22Rv1 (cell line): ENCODE measurements at regions not wholly inside any gene's neighbourhood (a gene's known extent, or its start where the extent isn't known, plus 50 kb on each side); places are given as distances from the start of the nearest gene placed in this dataset.

ENCODE experiments used
- H3K27ac ChIP-seq: fragments of 450-650 bp; 2 replicates; pipeline ENCODE4 v1.5.1; 2017
- ZFX ChIP-seq: fragments of 450-650 bp; IDR thresholded peaks from 2 replicates; pipeline ENCODE4 v1.6.1; 2017; ENCODE audit warnings: antibody characterized with exemption, borderline replicate concordance
- TF ChIP-seq, protein P1 (sequence below): fragments of 450-650 bp; IDR thresholded peaks from 2 replicates; pipeline ENCODE4 v1.5.1; 2017; ENCODE audit warnings: mild to moderate bottlenecking

DNA sequence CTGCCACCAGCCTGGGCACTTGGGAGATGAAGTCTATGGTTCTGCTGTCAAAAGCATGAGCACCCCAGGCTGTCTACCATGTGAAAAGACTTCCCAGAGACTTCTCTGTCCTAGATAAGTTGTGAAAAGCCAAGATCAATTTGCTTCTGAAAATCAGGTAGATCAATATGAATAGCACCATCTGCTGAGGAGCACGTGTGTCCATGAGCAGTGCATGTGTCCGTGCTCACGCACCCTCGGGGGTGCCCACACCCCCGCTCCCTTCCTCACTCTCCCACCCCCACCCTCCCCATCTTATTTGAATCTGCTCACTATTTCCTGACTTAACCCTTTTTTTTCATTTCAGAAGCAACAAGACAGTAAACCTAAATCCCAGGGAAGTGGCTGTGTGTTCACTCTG lies 238.3 kb upstream of the SDK2 start:
- H3K27ac ChIP-seq = no peak overlapping the region
- no peak for TF ChIP-seq ZFX
- TF ChIP-seq, protein P1, sequence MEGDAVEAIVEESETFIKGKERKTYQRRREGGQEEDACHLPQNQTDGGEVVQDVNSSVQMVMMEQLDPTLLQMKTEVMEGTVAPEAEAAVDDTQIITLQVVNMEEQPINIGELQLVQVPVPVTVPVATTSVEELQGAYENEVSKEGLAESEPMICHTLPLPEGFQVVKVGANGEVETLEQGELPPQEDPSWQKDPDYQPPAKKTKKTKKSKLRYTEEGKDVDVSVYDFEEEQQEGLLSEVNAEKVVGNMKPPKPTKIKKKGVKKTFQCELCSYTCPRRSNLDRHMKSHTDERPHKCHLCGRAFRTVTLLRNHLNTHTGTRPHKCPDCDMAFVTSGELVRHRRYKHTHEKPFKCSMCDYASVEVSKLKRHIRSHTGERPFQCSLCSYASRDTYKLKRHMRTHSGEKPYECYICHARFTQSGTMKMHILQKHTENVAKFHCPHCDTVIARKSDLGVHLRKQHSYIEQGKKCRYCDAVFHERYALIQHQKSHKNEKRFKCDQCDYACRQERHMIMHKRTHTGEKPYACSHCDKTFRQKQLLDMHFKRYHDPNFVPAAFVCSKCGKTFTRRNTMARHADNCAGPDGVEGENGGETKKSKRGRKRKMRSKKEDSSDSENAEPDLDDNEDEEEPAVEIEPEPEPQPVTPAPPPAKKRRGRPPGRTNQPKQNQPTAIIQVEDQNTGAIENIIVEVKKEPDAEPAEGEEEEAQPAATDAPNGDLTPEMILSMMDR = no peak

DNA sequence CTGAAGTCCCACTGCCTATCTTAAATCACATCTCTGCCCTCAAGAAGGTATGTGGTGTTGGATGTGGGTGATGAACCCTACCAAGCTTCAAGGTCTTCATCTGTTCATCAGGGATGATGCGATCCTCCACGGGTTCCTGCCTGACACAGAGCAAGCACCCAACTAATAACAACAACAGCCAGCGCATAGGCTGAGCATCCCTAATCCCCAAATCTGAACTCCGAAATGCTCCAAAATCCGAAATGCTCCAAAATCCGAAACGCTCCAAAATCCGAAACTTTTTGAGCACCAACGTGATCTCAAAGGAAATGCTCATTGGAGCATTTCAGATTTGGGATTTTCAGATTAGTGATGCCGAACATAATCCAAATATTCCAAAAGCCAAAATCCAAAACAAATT lies 238.9 kb upstream of the SDK2 start:
- H3K27ac ChIP-seq = no peak overlapping the region
- TF ChIP-seq, protein P1 = no peak

DNA sequence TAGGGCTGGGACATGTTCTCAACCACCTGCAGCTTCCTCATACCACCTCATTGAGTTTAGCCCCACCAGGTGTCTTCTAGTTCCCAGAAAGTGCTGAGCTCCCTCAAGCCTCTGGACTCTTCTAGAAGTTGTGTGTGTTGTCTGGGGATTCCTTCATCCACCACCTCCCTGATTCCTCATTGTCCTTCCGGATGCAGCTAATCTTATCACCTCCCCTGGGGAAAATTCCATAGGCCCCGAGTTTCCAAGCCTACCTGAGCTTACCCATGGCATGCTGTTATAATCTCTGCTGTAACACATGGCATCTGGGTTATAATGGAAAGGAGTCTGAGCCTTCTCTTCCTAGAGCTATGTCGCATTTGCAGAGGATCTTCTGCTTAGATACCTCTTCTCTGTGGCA lies 243.5 kb upstream of the SDK2 start:
- TF ChIP-seq, protein P1 = no peak
- no peak for TF ChIP-seq ZFX

DNA sequence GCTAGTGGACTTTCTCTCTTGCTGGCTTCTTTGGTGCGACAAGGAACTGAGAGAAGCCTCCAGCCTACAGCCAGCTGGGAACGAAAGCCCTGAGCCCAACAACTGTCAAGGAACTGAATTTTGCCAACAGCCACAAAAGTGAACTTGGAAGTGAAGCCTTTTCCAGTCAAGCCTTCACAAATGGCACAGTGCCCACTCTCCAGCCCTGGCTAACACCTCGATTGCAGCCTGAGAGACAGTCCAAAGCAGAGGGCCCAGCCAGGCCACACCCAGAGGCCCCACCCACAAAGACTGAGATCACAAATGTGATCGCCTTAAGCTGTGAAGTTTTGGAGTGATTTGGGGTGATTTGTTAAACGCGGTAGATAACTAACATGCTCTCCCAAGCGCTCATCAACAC lies 244.6 kb upstream of the SDK2 start:
- H3K27ac ChIP-seq = no peak overlapping the region
- no peak for TF ChIP-seq ZFX
- TF ChIP-seq, protein P1 = no peak

More for the DNA sequence above, 243.5 kb upstream of the SDK2 start:
- no peak overlapping the region for H3K27ac ChIP-seq

DNA sequence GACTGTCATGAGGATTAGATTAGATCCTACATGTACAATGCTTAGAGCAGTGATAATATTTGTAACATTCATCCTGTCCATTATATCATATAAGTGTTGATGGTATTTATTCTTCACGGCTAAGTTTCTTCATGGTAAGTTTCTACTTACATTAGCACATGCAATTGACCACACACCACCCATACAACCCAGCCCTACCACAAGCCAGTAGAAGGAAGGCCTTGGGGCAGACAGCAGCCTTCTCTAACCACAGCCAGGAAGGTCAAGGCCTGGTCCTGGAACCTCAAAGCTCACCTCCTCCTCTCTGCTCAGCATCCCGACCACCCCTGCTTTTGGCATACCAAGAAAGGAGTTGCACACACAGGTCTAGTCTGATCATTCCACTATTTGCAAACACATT lies 245.2 kb upstream of the SDK2 start:
- no peak overlapping the region for H3K27ac ChIP-seq
- TF ChIP-seq ZFX = no peak
- TF ChIP-seq, protein P1 = no peak

DNA sequence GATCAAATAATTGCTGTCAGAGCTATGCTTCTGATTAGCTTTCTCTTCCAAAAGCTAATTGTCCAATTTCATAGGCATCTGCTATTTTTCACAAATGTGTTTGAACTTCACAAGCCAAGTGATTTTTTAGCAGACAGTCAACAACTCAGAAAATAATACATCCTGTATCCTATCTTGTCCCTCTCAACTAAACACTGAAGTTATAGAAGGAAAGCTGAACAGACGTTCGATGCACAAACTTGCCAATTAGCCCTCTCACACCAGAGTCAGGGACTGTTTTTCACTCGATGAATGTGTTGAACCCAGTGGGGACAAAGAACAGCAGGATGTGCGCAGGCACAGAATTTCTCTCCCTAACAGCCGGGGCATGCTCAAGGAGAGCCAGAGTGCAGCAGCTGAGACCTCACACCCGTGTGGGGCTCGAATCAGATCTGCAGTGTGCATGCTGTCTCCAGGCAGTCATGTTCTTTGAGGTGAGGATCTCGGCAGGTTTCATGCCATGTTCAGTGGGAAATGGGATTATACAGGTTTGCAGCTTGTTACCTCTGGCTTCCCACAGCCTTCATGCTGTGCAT lies 246.7 kb upstream of the SDK2 start:
- no peak for TF ChIP-seq ZFX
- TF ChIP-seq, protein P1 = no peak
- no peak overlapping the region for H3K27ac ChIP-seq

DNA sequence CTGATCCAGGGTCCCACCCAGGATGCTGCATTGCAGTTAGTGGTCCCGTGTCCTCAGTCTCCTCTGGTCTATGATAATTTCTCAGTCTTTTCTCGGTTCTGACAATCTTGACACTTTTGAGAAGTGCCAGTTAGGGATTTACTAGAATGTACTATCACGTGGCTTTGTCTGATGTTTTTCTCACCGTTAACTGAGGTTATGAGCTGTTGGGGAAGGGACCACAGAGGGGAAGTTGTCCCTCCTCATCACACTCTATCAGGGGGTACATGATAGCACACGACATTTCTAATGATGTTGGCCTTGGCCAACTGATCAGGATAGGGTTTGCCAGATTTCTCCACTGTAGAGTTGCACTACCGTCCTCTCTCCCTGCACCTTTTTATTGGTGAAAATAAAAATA lies 250.9 kb upstream of the SDK2 start:
- no peak overlapping the region for H3K27ac ChIP-seq

More for the DNA sequence above, 250.9 kb upstream of the SDK2 start:
- no peak for TF ChIP-seq ZFX
- TF ChIP-seq, protein P1 = no peak
